SK-N-SH (cell line): ENCODE measurements at regions not wholly inside any gene's neighbourhood (a gene's known extent, or its start where the extent isn't known, plus 50 kb on each side); places are given as distances from the start of the nearest gene placed in this dataset.

Source experiments
- CTCF ChIA-PET: fragments of 300-600, 350-600 bp; formaldehyde crosslinking; extraction: SDS; loops from one replicate; lab custom pipeline; 2021; lab: Yijun Ruan, JAX
- POLR2A ChIA-PET: fragments of 350-600 bp; sonication (Branson Sonifier 250); formaldehyde crosslinking; extraction: SDS; loops from one replicate; lab custom pipeline; 2020; ENCODE audit warnings: antibody characterized with exemption, inconsistent platforms; lab: Yijun Ruan, JAX
- DNase-seq: peaks from one replicate; pipeline ENCODE4 v3.0.0; 2012
- H2AFZ ChIP-seq: fragments of 200-600 bp; sonication (generic); 2 replicates; pipeline ENCODE4 v1.8.1; 2016; ENCODE audit warnings: antibody characterized with exemption, mild to moderate bottlenecking, low read depth
- H3F3A ChIP-seq: fragments of 200-600 bp; sonication (generic); replicated peaks from 2 replicates; pipeline ENCODE3; 2016; ENCODE audit warnings: antibody characterized with exemption, mild to moderate bottlenecking; ENCODE audit not compliant: insufficient read depth
- H3K27ac ChIP-seq, 2 experiments: fragments of 200-500 bp in 1 of 2; fragments of 200-600 bp in 1 of 2; sonication (Bioruptor generic) in 1 of 2; sonication (generic), shearing (Covaris generic) in 1 of 2; 2 replicates each; pipeline versions ENCODE4 v1.5.1 to v1.6.1; 2014 to 2016; ENCODE audit warnings: low read depth in 2 of 2, inconsistent platforms in 1 of 2, low read length in 1 of 2, mild to moderate bottlenecking in 1 of 2, mixed read lengths in 1 of 2
- H3K27me3 ChIP-seq: fragments of 200-600 bp; sonication (generic), shearing (Covaris generic); 2 replicates; pipeline ENCODE4 v1.6.1; 2016; ENCODE audit warnings: mixed run types; ENCODE audit not compliant: insufficient read depth
- H3K36me3 ChIP-seq, 2 experiments: fragments of 200-500 bp in 1 of 2; fragments of 200-600 bp in 1 of 2; sonication (Bioruptor generic) in 1 of 2; sonication (generic) in 1 of 2; replicated peaks in 1 of 2; 2 replicates each; pipeline versions ENCODE3 to v1.5.1; 2014 to 2016; ENCODE audit warnings: low read length in 1 of 2, mild to moderate bottlenecking in 1 of 2; ENCODE audit not compliant: insufficient read depth in 2 of 2, control insufficient read depth in 1 of 2
- H3K4me1 ChIP-seq, 2 experiments: fragments of 200-500 bp in 1 of 2; fragments of 200-600 bp in 1 of 2; sonication (Bioruptor generic) in 1 of 2; sonication (generic), shearing (Covaris generic) in 1 of 2; 2 replicates each; pipeline versions ENCODE4 v1.5.1 to v1.6.1; 2014 to 2016; ENCODE audit warnings: low read depth in 1 of 2, low read length in 1 of 2, mixed run types in 1 of 2; ENCODE audit not compliant: insufficient read depth in 2 of 2, control insufficient read depth in 1 of 2
- H3K4me2 ChIP-seq: fragments of 200-600 bp; sonication (generic), shearing (Covaris generic); 2 replicates; pipeline ENCODE4 v1.6.1; 2017; ENCODE audit warnings: mixed run types
- H3K4me3 ChIP-seq, 2 experiments: fragments of 200-500 bp in 1 of 2; fragments of 200-600 bp in 1 of 2; sonication (Bioruptor generic) in 1 of 2; sonication (generic), shearing (Covaris generic) in 1 of 2; 2 replicates each; pipeline versions ENCODE4 v1.5.1 to v1.8.1; 2014 to 2016; ENCODE audit warnings: low read depth in 2 of 2, inconsistent platforms in 1 of 2, low read length in 1 of 2, mild to moderate bottlenecking in 1 of 2, mixed read lengths in 1 of 2, moderate library complexity in 1 of 2
- H3K79me2 ChIP-seq: fragments of 200-600 bp; sonication (generic); 2 replicates; pipeline ENCODE4 v1.8.1; 2017; ENCODE audit warnings: mild to moderate bottlenecking; ENCODE audit not compliant: insufficient read depth
- H3K9ac ChIP-seq: fragments of 200-600 bp; sonication (generic); 2 replicates; pipeline ENCODE4 v1.6.1; 2017; ENCODE audit warnings: mixed run types
- H3K9me2 ChIP-seq: fragments of 200-600 bp; sonication (generic); 2 replicates; pipeline ENCODE4 v1.6.1; 2017; ENCODE audit warnings: mixed run types
- H3K9me3 ChIP-seq: fragments of 200-600 bp; sonication (generic); 2 replicates; pipeline ENCODE4 v1.6.1; 2017; ENCODE audit warnings: mixed run types, mild to moderate bottlenecking, moderate library complexity
- H4K20me1 ChIP-seq: fragments of 200-600 bp; sonication (generic); 2 replicates; pipeline ENCODE4 v1.6.1; 2017; ENCODE audit warnings: mild to moderate bottlenecking, mixed run types; ENCODE audit not compliant: insufficient read depth
- CHD2 ChIP-seq: fragments of 150-350 bp; IDR thresholded peaks from 2 replicates; pipeline ENCODE4 v1.6.1; 2018; ENCODE audit warnings: low read length; ENCODE audit not compliant: partially characterized antibody
- ELF1 ChIP-seq: IDR thresholded peaks from 2 replicates; pipeline ENCODE4 v1.4.0; 2012
- EP300 ChIP-seq, 2 experiments: IDR thresholded peaks; 2 replicates each; pipeline versions ENCODE4 v1.4.0 to v1.6.1; 2012; ENCODE audit warnings: borderline replicate concordance in 1 of 2, low read depth in 1 of 2, low read length in 1 of 2
- FOSL2 ChIP-seq: IDR thresholded peaks from 2 replicates; pipeline ENCODE4 v1.4.0; 2012; ENCODE audit warnings: low read depth, mild to moderate bottlenecking, moderate library complexity, borderline replicate concordance
- FOXM1 ChIP-seq: IDR thresholded peaks from 2 replicates; pipeline ENCODE4 v1.4.0; 2012; ENCODE audit warnings: low read depth, mild to moderate bottlenecking
- GABPA ChIP-seq: IDR thresholded peaks from 2 replicates; pipeline ENCODE4 v1.4.0; 2012; ENCODE audit warnings: low read depth, mild to moderate bottlenecking
- MXI1 ChIP-seq: IDR thresholded peaks from 2 replicates; pipeline ENCODE4 v1.6.1; 2012; ENCODE audit warnings: mild to moderate bottlenecking, low read depth, low read length, improper control_type of control experiment
- NFIC ChIP-seq: IDR thresholded peaks from 2 replicates; pipeline ENCODE4 v1.4.0; 2012; ENCODE audit warnings: borderline replicate concordance
- NRF1 ChIP-seq: IDR thresholded peaks from 2 replicates; pipeline ENCODE4 v1.6.1; 2012; ENCODE audit warnings: low read depth, mild to moderate bottlenecking, low read length
- RAD21 ChIP-seq: IDR thresholded peaks from 2 replicates; pipeline ENCODE4 v1.6.1; 2012; ENCODE audit warnings: mild to moderate bottlenecking, low read length
- TEAD4 ChIP-seq: IDR thresholded peaks from 2 replicates; pipeline ENCODE4 v1.4.0; 2012; ENCODE audit warnings: mild to moderate bottlenecking, borderline replicate concordance; ENCODE audit not compliant: insufficient read depth
- WGBS: methylation state at CpG from one replicate; pipeline ENCODE4 v1.1.6; 2017; ENCODE audit warnings: low lambda C conversion rate; 5-methylcytosine and 5-hydroxymethylcytosine counted together
- TF ChIP-seq, protein P1 (sequence below): fragments of 200-600 bp; sonication (generic); IDR thresholded peaks from 2 replicates; pipeline ENCODE4 v1.6.1; 2017; ENCODE audit warnings: antibody characterized with exemption, mild to moderate bottlenecking, moderate library complexity

DNA sequence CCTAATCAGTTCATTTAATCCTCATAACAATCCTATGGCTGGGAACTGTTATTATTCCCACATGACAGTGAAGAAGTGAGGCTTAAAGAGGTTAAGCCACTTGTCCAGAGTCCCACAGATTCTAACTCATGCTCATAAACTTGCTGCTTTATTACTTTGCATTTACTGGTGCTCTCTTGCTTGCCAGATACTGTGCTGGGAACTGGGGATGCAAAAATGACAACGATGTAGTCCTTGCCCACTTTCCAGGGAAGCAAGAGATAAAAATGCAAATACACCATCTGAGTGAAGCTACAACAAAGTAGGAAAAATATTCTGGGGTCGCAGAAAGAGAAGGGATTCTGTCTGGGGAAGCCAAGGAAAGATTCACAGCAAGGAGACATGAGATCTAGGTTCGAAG, 335.0 kb downstream of the VPS13C start:
- H3K36me3 ChIP-seq = no peaks in the 10 kb centered on the region

DNA sequence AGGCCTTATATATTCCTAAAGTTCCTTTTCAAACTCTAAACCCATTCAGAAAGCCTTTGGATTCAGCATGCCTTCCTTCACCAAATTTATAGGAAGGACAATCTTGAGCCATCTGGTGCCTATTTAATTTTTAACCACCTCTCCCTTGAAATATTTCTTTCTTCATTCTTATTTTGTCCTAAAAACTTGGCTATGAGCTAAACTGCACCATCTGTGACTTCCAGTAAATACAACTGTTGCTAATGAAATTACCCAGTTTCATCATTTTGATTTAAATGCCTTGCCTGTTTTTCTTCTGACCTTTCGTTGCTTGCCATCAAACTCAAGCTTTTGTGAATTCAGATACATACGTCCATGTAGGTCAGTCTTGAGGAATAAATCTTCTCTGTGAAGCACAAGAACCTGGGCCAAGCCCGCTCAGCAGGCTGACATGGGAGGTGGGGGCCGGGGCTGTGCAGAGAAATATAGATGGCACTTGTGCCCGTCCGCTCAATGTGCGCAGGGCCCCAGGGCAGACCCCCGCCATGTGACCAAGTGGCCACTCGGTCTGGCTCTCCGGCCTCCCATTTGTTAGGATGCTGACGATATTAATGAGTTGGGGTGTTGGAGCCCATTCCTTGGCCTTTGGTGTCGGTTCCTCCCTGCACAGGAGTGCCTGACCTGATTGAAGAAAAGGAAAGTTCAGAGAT, 335.9 kb downstream of the VPS13C start:
- TF ChIP-seq, protein P1, sequence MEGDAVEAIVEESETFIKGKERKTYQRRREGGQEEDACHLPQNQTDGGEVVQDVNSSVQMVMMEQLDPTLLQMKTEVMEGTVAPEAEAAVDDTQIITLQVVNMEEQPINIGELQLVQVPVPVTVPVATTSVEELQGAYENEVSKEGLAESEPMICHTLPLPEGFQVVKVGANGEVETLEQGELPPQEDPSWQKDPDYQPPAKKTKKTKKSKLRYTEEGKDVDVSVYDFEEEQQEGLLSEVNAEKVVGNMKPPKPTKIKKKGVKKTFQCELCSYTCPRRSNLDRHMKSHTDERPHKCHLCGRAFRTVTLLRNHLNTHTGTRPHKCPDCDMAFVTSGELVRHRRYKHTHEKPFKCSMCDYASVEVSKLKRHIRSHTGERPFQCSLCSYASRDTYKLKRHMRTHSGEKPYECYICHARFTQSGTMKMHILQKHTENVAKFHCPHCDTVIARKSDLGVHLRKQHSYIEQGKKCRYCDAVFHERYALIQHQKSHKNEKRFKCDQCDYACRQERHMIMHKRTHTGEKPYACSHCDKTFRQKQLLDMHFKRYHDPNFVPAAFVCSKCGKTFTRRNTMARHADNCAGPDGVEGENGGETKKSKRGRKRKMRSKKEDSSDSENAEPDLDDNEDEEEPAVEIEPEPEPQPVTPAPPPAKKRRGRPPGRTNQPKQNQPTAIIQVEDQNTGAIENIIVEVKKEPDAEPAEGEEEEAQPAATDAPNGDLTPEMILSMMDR = no peak
- no peak for TF ChIP-seq NFIC
- TF ChIP-seq FOXM1 = no peak
- TF ChIP-seq MXI1 = no peak
- TF ChIP-seq NRF1 = no peak
- no peak for TF ChIP-seq ELF1
- Histone ChIP-seq H3K79me2 (no peaks in the 10 kb centered on the region), H3F3A (no peaks in the 10 kb centered on the region), H3K9me3 (no peaks in the 10 kb centered on the region), H3K4me1 (no peaks in the 10 kb centered on the region), H3K9me2 (no peaks in the 10 kb centered on the region), H3K36me3 (no peaks in the 10 kb centered on the region), H3K27ac (no peak overlapping the region), H3K4me2 (no peak overlapping the region), H3K27me3 (no peaks in the 10 kb centered on the region; the same call in 1 of the 2 replicates), H4K20me1 (no peaks in the 10 kb centered on the region), H3K9ac (no peak overlapping the region), H2AFZ (no peak overlapping the region), H3K4me3 (no peak overlapping the region)
- ChIA-PET CTCF (interaction anchor here (0.9 to 1.2 kb wide), 2 partner anchors 12 to 111 kb away, joined by 3 to 5 read pairs; no protein-coding TSS in a partner anchor), POLR2A (no interaction called here)
- no peak for DNase-seq
- 51% methylated on average over 12 of the region's 12 CpGs for WGBS

More for the DNA sequence above, 335.0 kb downstream of the VPS13C start:
- Histone ChIP-seq H3K9ac (no peak overlapping the region), H3F3A (no peaks in the 10 kb centered on the region), H3K9me2 (no peaks in the 10 kb centered on the region), H3K4me3 (no peak overlapping the region), H2AFZ (no peak overlapping the region), H3K4me2 (no peak overlapping the region), H3K27ac (no peak overlapping the region), H3K9me3 (no peaks in the 10 kb centered on the region), H3K27me3 (no peaks in the 10 kb centered on the region; the same call in 1 of the 2 replicates), H3K79me2 (no peaks in the 10 kb centered on the region), H3K4me1 (no peaks in the 10 kb centered on the region), H4K20me1 (no peaks in the 10 kb centered on the region)
- ChIA-PET POLR2A (no interaction called here), CTCF (interaction anchor here (0.7 kb wide), 1 partner anchor 87 kb away, joined by 3 read pairs; no protein-coding TSS in a partner anchor)
- 20% methylated on average over 3 of the region's 3 CpGs for WGBS
- no peak for TF ChIP-seq FOXM1
- TF ChIP-seq CHD2 = no peak
- no peak for TF ChIP-seq RAD21
- no peak for TF ChIP-seq GABPA
- TF ChIP-seq FOSL2 = no peak
- no peak for TF ChIP-seq TEAD4
- no peak for TF ChIP-seq EP300 (IDR thresholded peaks at IDR 0.05; ENCODE audit: borderline replicate concordance in 1 of 2, low read depth in 1 of 2, low read length in 1 of 2)
- DNase-seq = no peak
